MCF 10A (cell line): ENCODE measurements at regions not wholly inside any gene's neighbourhood (a gene's known extent, or its start where the extent isn't known, plus 50 kb on each side); places are given as distances from the start of the nearest gene placed in this dataset.

ENCODE experiments used
- BruUV-seq: library from RNA; stranded (reverse); fragments of 400-500 nt; replicated peaks from 2 replicates; lab custom pipeline; 2021; lab: Mats Ljungman, UMichigan
- CTCF ChIA-PET: fragments of 300-600 bp; sonication (Branson Sonifier 250); formaldehyde crosslinking; extraction: SDS; loops from one replicate; lab custom pipeline; 2021; ENCODE audit warnings: antibody characterized with exemption, inconsistent platforms; lab: Yijun Ruan, JAX
- POLR2A ChIA-PET: fragments of 300-600, 350-650 bp; sonication (Branson Sonifier 250); formaldehyde crosslinking; extraction: SDS; loops from one replicate; lab custom pipeline; 2020; ENCODE audit warnings: antibody characterized with exemption, inconsistent platforms; lab: Yijun Ruan, JAX
- DNase-seq: peaks from one replicate; pipeline ENCODE4 v3.0.0-alpha.2; 2018; ENCODE audit not compliant: unreplicated experiment
- H3K27ac Mint-ChIP-seq: one replicate; pipeline ENCODE4 v1.8.0; 2022; ENCODE audit warnings: mild to moderate bottlenecking, low read depth, mixed read lengths; ENCODE audit not compliant: unreplicated experiment
- H3K27me3 Mint-ChIP-seq: one replicate; pipeline ENCODE4 v1.8.0; 2022; ENCODE audit warnings: mixed read lengths; ENCODE audit not compliant: insufficient read depth, unreplicated experiment
- H3K36me3 Mint-ChIP-seq: one replicate; pipeline ENCODE4 v1.8.0; 2022; ENCODE audit warnings: mild to moderate bottlenecking, moderate library complexity, mixed read lengths; ENCODE audit not compliant: insufficient read depth, unreplicated experiment
- H3K4me1 Mint-ChIP-seq: one replicate; pipeline ENCODE4 v1.8.0; 2022; ENCODE audit warnings: mixed read lengths; ENCODE audit not compliant: insufficient read depth, unreplicated experiment
- H3K4me3 Mint-ChIP-seq: one replicate; pipeline ENCODE4 v1.8.0; 2022; ENCODE audit warnings: mild to moderate bottlenecking, moderate library complexity, mixed read lengths; ENCODE audit not compliant: unreplicated experiment
- H3K9me3 Mint-ChIP-seq: one replicate; pipeline ENCODE4 v1.8.0; 2022; ENCODE audit warnings: mixed read lengths; ENCODE audit not compliant: unreplicated experiment
- intact Hi-C: fragments of 100-400 bp; cut with micrococcal nuclease; formaldehyde crosslinking; loops from 2 replicates; pipeline ENCODE4 v1.14.1; 2022
- TF ChIP-seq, protein P1 (sequence below): fragments of 200-600 bp; IDR thresholded peaks from one replicate; pipeline ENCODE4 v1.8.0; 2022; ENCODE audit warnings: antibody characterized with exemption, mild to moderate bottlenecking; ENCODE audit not compliant: unreplicated experiment

DNA sequence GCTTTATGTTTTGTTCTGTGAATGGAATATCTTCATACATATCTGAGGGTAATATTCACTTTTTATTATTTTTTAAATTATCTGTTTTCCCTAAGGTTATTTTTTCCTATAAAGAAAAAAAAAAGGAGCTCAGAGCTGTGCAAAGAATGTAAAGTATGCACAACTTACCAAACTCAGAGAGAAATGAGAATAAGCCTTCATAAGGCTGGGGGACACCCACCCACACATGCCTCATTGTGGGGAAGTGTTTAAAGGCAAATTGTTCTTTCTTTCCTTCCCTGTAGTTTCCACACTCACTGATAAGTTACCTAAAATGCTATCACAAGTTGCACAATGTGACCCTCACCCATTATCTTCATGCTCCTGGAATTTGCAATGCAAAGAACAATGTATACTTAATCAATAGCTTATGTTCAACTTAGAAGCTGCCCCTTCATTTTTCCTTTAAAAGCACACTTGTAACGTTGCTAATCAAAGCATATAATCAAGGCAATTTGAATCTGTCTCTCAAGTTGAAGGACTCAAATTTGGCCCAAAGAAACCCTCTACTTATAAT is 108.1 kb downstream of the GNAT3 start:
- Mint-ChIP-seq H3K27ac (no peak overlapping the region), H3K9me3 (no peaks in the 10 kb centered on the region), H3K4me1 (no peaks in the 10 kb centered on the region), H3K36me3 (no peaks in the 10 kb centered on the region), H3K4me3 (no peak overlapping the region), H3K27me3 (no peaks in the 10 kb centered on the region)
- CTCF ChIA-PET: interaction anchor here (0.5 to 1.1 kb wide), 4 partner anchors 122 to 1067 kb away, joined by 3 to 7 read pairs (median 4); no protein-coding TSS in a partner anchor
- BruUV-seq: no TSS peak
- no peak for DNase-seq
- TF ChIP-seq, protein P1, sequence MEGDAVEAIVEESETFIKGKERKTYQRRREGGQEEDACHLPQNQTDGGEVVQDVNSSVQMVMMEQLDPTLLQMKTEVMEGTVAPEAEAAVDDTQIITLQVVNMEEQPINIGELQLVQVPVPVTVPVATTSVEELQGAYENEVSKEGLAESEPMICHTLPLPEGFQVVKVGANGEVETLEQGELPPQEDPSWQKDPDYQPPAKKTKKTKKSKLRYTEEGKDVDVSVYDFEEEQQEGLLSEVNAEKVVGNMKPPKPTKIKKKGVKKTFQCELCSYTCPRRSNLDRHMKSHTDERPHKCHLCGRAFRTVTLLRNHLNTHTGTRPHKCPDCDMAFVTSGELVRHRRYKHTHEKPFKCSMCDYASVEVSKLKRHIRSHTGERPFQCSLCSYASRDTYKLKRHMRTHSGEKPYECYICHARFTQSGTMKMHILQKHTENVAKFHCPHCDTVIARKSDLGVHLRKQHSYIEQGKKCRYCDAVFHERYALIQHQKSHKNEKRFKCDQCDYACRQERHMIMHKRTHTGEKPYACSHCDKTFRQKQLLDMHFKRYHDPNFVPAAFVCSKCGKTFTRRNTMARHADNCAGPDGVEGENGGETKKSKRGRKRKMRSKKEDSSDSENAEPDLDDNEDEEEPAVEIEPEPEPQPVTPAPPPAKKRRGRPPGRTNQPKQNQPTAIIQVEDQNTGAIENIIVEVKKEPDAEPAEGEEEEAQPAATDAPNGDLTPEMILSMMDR: no peak
- intact Hi-C loops: no loop called here
- POLR2A ChIA-PET: no interaction called here

GRCh38 chr7:80401708-80402107 is 110.2 kb downstream of the GNAT3 start:
- Mint-ChIP-seq H3K4me3 (no peak overlapping the region), H3K4me1 (no peaks in the 10 kb centered on the region), H3K27ac (no peak overlapping the region), H3K27me3 (no peaks in the 10 kb centered on the region), H3K9me3 (no peaks in the 10 kb centered on the region), H3K36me3 (no peaks in the 10 kb centered on the region)
- POLR2A ChIA-PET: interaction anchor here (0.6 to 1.0 kb wide), 2 partner anchors 266 to 274 kb away, joined by 3 read pairs; no protein-coding TSS in a partner anchor
- DNase-seq: no peak
- TF ChIP-seq, protein P1: no peak
- intact Hi-C loops: no loop called here
- no TSS peak for BruUV-seq
- CTCF ChIA-PET: interaction anchor here (0.5 to 1.6 kb wide), 4 partner anchors 7 to 341 kb away, joined by 3 to 9 read pairs (median 4); no protein-coding TSS in a partner anchor

DNA sequence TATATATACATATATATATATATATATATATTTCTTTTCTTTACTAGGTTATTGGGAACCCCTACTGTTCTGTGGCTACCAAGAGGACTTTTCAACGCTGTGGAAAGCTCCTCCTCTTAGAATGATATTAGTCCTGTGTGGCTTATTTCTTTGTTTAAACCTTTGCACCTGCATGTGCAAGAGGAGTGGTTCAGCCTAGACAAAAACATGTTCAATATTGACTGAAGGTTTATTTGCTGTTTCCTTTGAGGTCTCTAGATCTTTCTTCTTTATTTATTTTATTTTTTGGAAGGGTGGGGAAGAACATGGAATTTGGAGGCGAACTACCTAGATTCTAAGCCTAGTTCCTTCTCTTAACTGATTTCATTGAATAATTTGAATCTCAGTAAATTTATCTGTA is 118.1 kb downstream of the GNAT3 start:
- intact Hi-C loops: loop anchor here (2.0 to 10.0 kb wide), 3 partner anchors 81 to 333 kb away; no protein-coding TSS in a partner anchor
- no peaks in the 10 kb centered on the region for H3K36me3 Mint-ChIP-seq
- BruUV-seq: no TSS peak
- peaks cover 6% of the 10 kb centered on the region for H3K4me1 Mint-ChIP-seq
- POLR2A ChIA-PET: no interaction called here
- CTCF ChIA-PET: interaction anchor here (0.6 to 4.1 kb wide), 10 partner anchors 34 to 646 kb away, joined by 3 to 32 read pairs (median 5); partner anchors contain the start of gene GNAI1
- DNase-seq: no peak
- no peaks in the 10 kb centered on the region for H3K27me3 Mint-ChIP-seq
- no peak overlapping the region for H3K4me3 Mint-ChIP-seq
- TF ChIP-seq, protein P1: no peak
- no peaks in the 10 kb centered on the region for H3K9me3 Mint-ChIP-seq
- H3K27ac Mint-ChIP-seq: no peak overlapping the region
